ENCODE measurements at regions not wholly inside any gene's neighbourhood (a gene's known extent, or its start where the extent isn't known, plus 50 kb on each side); places are given as distances from the start of the nearest gene placed in this dataset.

- TF ChIP-seq POLR2A (IDR thresholded peaks at IDR 0.05; ENCODE audit: low read depth, low read length), result no peak
- no peak for TF ChIP-seq SPI1 (IDR thresholded peaks at IDR 0.05; ENCODE audit: low read depth, low read length)
- TF ChIP-seq TAF1 (IDR thresholded peaks at IDR 0.05; ENCODE audit: low read depth, low read length), result no peak
- no peak for TF ChIP-seq POLR2AphosphoS5 (IDR thresholded peaks at IDR 0.05; ENCODE audit: low read depth, low read length)
- TF ChIP-seq PAX5 (IDR thresholded peaks at IDR 0.05; ENCODE audit: insufficient read depth, low read length, severe bottlenecking), result no peak
- no peak for TF ChIP-seq POU2F2 (IDR thresholded peaks at IDR 0.05; ENCODE audit: low read depth, low read length)
These were observed 965.2 kb downstream of the TBC1D22A start for GRCh38 chr22:47727641-47728040.

Measured in GM12891 (cell line).